DND-41 (cell line): ENCODE measurements at regions not wholly inside any gene's neighbourhood (a gene's known extent, or its start where the extent isn't known, plus 50 kb on each side); places are given as distances from the start of the nearest gene placed in this dataset.

Source experiments
- EZH2 ChIP-seq: IDR thresholded peaks from 3 replicates; pipeline ENCODE4 v1.6.1; 2012; ENCODE audit warnings: borderline replicate concordance, low read depth, mild to moderate bottlenecking, moderate library complexity, low read length, inconsistent platforms; ENCODE audit not compliant: severe bottlenecking
- TF ChIP-seq, protein P1 (sequence below): IDR thresholded peaks from 2 replicates; pipeline ENCODE4 v1.5.1; 2012; ENCODE audit warnings: borderline replicate concordance, low read length, moderate library complexity, mild to moderate bottlenecking; ENCODE audit not compliant: poor library complexity, severe bottlenecking; ENCODE audit errors: extremely low read depth

DNA sequence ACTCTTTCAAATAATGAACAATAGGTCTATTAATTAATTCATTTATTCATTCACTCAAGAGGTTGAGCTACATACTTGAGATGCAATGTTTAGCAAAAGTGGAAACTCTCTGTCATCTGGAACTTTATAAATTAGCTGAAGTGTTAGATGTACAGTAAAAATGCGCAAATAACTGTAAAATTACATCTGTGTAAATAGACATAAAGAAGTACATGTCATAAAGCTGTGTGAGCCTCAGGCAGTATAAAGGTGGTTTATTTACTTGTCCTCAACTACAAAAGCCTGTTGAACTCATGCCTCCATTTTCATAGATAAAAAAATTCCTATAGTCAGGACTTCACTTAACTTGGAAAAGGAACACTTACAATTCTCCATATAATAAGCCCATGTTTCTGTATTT lies 343.1 kb downstream of the CDH11 start:
- TF ChIP-seq, protein P1, sequence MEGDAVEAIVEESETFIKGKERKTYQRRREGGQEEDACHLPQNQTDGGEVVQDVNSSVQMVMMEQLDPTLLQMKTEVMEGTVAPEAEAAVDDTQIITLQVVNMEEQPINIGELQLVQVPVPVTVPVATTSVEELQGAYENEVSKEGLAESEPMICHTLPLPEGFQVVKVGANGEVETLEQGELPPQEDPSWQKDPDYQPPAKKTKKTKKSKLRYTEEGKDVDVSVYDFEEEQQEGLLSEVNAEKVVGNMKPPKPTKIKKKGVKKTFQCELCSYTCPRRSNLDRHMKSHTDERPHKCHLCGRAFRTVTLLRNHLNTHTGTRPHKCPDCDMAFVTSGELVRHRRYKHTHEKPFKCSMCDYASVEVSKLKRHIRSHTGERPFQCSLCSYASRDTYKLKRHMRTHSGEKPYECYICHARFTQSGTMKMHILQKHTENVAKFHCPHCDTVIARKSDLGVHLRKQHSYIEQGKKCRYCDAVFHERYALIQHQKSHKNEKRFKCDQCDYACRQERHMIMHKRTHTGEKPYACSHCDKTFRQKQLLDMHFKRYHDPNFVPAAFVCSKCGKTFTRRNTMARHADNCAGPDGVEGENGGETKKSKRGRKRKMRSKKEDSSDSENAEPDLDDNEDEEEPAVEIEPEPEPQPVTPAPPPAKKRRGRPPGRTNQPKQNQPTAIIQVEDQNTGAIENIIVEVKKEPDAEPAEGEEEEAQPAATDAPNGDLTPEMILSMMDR: no peak
- TF ChIP-seq EZH2: no peak
